GM19023 (cell line): ENCODE measurements at regions not wholly inside any gene's neighbourhood (a gene's known extent, or its start where the extent isn't known, plus 50 kb on each side); places are given as distances from the start of the nearest gene placed in this dataset.

Experiments used
- ATAC-seq: cut with Tn5 transposase; IDR thresholded peaks from one replicate; pipeline ENCODE4 v1.9.1; 2021; ENCODE audit warnings: mild to moderate bottlenecking, moderate library complexity; ENCODE audit not compliant: unreplicated experiment

DNA sequence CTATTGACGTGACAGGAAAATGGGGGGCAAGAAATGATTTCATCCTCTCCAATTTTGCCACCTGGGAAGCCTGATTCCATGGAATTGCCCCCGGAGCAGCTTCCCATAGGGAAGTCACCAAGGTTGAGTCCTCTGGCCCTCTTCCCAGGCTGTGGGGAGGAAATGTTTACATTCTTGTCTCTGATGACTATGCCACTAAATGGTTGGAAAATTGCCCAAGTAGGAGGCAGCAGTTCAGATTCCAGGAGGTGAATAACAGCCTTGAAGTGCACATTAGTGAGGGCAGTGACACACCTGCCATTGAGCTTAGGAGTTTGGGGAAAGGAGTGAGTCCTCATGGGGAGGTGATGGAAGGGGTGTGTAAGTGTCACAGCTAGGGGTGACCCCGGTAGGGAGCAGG lies 449.2 kb upstream of the DCC start:
- no peak for ATAC-seq

DNA sequence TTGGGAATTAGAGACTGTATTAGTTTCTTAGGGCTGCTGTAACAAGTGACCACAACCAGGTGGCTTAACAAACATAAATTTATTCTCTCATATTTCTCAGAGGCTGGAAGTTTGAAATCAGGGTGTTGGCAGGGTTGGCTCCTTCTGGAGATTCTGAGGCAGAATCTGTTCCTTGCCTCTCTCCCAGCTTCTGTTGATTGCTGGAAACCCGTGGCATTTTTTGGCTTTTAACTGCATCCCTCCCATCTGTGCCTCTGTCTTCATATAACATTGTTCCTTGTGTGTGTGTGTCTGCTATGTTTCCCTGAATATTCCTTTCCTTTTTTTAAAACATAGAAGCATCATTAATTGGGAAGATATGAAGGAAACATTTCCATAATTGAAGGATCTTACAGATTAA lies 448.1 kb upstream of the DCC start:
- ATAC-seq: no peak

DNA sequence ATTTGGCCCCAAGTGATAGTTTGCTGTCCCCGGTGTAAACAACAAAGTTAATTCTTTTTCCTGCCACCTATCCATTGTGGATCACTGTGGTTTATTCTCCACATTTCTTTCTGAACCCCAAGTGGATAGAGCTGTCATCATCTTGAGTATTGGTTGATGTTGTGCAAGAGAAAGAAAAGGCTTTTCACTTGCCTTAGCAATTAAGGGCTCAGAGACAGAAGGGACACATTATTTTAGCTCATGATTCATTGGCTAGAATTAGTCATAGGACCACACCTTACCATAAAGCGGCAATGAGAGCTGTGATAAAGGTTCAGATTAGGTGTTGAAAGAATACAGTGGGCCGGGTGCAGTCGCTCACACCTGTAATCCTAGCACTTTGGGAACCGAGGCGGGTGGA lies 442.1 kb upstream of the DCC start:
- ATAC-seq: no peak

DNA sequence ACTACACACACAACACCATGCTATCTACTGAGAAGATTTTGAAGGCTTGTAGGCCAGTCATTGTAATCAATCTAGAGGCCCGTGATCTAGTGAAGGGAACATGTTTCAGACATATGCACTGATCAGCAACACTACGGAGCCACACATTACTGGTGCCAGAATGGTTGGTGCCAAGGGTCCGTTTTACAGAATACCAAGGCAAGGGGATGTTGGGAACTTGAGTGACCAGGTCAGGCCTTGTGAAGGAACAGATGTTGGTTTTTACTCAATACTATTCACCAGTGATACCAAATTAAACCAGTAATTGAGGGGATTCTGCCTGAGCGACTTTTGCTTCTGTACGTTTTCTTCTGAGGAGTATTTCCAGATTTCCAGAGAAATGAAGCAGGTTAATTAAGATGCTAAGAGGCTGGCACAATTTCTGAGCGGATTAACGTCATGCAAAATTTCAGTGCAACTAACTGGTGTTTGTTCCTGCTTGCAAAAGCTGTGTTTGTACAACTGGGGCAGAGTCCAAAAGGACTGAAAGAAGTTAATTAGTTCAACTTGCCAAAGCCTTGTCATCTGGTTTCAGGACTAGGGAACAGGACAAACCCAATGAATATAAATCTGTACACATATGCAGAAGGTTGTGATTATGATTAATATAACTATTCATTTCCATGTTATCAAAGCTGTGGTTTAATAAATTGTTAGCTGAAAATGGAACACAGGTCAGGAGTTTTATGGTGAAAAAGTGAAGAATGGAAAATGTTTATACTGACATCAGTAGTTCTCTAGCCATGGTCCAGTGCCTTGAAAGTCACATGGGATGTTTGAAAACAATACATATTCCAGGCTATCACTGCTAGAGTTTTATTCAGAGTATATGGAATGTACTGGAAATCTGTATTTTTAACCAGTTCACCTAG lies 432.1 kb upstream of the DCC start:
- ATAC-seq: peak; percentile 14

DNA sequence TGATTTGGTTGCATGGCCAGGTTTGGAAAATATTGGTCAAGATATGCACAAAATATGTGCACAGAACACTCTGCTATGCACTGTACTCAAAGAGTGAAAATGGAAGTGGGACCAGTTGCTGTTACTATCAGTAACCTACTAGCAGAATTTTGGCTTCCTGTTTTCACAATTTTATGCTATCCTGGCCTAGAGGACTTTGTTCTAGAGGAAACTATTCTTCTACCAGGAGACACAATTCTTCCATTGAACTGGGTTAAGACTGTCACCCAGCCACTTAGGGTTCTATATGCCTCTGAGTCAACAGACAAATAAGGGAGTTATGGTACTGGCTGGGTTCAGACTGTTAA lies 431.4 kb upstream of the DCC start:
- peak; percentile 58 for ATAC-seq

DNA sequence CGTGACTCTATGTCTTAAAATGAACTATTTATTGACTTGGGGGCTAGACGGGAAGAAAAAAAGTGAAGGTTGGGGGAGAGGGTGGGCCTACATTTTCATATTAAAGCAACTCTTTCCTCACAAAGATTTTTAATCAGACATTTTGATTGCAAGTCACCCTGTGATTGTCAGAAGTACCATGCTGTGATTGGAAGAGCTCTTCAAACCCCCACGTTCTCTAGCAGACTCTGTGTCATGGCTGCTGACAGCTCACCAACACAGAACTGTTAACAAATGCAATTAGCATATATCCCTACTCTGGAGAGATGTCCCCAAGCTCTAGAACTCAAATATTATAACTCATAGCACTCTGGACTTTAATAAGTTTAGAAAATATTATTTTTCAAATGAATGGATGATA lies 428.4 kb upstream of the DCC start:
- ATAC-seq: no peak

DNA sequence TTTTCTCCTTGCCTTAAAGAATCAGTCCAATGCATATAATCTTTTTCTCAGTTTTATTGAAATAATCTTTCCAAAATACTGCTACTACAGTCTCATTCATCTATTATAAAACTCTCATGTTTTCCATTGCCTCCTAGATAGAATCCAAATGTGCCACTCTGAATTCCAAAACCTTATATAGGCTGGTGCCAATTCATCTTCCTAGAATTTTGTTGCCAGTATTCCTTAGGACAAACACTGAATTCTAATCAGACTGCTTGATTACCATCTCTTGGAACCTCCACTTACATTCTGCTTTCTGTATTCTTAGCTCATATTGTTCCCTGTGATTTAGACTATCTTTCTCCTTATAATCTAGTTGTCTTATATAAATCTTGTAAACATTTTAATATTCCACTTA lies 427.6 kb upstream of the DCC start:
- ATAC-seq: no peak

DNA sequence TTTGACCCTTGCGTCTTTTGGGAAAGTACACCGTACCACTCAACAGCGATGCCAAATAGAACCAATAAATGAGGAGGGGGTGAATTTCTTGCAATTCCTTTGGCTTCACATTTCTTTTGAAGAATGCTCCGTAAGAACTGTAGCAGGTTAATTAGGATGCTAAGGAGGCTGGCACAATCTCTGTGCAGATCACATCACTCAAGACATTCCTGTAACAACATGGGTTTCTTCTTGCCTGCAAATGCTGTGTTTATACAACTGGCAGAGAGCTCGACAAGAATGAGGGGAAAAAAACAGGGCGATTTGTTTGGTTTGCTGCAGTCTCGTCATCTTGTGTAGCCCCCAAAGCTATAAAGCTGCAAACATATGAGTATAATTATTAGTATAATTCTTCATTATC lies 424.8 kb upstream of the DCC start:
- ATAC-seq: no peak

DNA sequence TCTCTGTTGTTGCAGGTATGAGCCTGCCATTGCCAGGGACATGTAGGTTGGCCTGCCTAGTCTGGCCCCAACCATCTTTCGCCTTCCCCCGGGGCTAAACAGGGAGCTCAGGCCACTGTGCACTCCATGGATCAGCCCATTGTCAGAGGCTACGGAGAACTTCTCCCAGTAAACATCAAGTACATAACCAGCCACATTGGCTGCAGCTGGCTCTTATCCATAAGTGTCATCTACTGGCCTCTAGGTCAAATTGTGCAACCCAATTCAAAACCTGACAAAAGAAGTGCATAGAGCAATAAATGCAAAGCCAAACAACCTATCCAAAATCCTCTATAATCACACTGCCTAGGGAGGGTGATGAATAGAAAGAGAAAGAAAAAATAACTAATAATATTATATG lies 418.1 kb upstream of the DCC start:
- no peak for ATAC-seq

DNA sequence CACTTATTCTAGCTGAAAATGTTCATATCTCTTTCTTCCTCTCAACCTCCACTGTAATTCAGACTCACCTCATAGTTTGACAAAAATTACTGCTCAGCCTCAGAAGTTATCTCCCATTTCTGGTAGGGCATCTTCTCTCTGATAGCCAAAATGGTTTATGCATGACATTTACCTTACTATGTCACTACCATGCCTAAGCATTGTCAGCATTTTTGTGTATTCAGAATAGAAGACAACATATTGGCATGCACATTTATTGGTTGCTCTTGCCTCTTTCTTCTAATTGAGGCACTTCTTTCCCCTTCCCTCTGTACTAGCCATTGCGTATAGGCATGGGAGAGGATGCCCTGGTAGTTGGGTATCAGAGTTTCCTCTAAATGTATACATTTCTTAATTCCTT lies 406.1 kb upstream of the DCC start:
- no peak for ATAC-seq

DNA sequence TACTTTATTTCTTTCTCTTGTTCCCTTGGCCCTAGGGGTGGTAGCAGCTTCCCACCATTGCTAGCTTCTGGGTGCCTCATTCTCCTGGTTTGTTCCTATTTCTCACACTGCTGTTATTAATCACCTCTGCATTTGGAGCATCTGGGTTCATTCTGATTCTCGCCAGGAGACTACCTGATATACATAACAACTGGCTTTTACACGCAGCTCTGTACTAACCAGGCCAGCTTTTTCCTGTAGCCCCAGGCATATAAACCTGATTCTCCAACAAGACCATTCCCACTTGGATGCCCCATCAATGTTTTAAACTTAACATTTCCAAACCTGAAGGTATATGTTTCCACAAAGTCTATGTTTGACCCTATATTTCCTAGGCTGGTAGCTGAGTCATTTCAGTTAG lies 403.9 kb upstream of the DCC start:
- ATAC-seq: no peak

DNA sequence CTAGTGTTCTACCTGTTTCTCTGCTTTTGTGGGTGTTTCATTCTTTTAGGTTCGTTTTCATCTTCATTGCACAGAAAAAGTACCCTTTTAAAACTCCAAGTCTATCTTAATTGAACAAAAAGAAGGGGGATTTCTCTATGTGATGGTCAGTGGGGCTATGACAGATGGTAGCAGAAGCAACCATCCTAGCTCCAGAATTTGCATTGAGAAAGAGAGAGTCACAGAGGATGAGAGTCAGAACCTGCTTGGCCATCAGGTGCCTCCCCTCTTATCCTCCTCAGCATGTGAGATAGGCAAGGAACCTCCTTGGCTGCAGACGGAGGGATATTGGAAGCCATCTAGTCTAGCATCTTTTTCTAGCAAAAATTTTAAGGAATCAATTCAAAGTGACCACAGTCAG lies 398.0 kb upstream of the DCC start:
- peak; percentile 64 for ATAC-seq

DNA sequence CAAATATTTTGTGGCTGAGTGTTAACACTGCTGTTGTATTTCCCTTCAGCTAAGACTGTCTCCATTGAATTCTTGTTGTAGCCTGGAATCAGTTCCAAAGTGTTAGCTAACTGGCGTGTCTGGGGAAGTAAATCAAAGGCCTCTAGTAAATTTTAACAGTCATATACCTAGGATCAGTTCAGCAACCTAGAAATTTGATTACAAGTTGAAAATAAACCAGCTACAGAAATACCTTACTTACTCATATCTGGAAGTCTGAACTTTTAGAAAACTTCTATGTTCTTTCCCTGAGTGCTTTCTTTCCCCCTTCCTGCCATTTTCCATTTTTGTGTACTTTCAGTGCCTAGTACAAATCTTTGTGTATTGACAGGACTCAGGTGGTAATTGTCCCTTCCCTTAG lies 396.7 kb upstream of the DCC start:
- no peak for ATAC-seq

DNA sequence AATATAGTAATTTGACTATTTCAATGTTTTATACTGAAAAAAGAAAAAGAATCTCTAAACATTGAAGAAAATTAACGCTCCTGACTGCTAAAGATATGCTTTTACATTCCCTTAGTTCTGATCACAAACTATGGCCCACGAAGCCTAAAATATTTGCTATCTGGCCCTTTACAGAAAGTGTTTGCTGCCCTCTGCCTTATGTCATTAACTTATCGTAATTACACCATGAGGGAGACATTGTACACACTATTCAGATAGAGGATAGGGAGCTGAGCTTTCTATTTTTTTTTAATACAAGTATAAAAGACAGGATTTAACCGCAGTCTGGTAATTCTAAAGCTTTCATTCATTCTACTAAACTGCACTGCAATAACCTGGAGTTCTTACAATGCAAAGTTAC lies 393.1 kb upstream of the DCC start:
- ATAC-seq: no peak

DNA sequence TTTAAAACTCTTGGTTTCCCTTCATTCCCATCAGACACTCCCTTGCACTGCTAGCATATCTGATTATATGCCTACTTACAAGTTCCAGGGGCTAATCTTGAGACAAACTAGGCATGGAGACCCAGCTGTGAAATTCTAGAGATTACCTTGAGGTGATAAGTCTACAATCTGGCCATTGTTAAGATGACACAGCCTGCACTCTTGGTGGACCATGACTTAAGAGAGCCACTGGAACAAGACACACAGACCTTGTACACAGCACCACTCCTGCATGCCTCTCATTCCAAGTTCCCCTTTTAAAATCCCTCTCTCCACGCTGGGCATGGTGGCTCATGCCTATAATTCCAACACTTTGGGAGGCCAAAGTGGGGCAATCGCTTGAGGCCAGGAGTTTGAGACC lies 387.2 kb upstream of the DCC start:
- ATAC-seq: no peak

DNA sequence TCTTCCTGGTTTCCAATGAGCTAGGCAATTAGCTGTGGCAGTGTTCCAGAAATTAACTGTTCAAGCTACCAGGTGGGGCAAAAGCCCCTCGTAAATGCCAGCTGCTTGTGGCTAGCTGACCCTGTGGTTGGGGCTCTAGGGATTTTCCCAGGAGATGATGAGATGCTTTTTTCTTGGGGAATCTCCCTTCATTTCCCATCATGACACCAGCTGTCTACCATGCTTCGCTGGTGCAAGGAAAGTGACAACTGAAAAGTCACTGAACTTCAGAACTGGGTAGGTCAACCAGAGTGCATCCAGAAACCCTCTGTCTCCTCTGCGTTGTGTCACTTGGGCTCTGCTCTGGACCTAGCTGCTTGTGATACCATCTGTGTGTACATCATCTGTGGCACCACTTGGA lies 386.5 kb upstream of the DCC start:
- peak; percentile 83 for ATAC-seq

DNA sequence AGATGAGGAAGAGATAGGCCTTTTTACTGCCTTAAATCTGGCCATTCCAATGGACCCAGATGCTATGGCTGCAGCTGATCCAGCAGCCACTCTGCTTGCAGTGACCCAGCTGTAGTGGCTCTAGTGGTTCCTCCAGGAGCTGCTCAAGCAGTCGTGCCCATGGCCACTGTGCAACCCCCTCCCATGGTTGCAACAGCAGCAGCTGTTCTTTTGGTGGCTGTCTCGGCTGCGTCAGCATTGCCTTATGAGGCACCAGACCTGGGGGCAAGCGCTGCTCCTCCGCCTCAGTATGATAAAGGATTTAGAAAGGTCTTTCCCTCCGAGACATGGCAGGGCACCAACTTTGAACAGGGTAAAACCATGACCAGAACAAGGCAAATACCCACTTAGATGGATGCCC lies 384.9 kb upstream of the DCC start:
- ATAC-seq: no peak

DNA sequence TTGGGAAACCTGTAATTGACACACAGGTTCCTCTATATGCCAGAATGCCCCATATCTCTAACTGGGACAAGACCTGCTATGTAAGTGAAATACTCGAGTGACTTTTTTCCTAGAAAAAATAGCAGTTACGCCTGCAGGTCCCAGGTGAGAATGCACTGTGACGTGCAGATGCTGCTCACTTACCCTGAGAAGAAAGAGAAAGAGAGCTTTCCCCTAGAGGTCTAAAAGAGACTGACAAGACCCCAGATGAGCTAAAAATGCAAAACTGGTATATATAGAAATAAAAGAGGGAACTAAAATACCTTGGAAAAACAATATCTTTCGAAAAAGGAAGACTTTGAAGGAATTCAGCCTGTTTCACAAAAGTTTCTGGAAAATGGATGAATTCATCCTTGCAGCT lies 383.0 kb upstream of the DCC start:
- no peak for ATAC-seq

DNA sequence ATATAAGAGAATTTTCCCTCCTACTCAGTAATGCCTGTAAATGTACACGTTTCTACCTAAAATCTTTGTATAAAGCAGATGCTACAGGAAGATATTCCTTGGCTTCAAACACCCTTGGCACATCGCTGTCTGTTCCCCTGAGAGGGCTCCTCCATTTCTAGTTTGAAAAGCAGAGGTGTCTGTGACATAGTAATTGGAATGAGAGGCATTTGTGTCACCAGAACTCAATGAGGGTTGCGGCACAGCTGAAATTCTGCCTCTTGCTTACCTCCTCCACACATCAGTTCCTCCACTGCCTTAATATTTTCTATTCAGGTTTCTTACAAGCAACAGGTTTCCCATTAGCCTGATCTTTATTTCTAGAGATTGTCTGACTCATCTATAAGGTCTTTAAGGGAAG lies 359.9 kb upstream of the DCC start:
- ATAC-seq: no peak

DNA sequence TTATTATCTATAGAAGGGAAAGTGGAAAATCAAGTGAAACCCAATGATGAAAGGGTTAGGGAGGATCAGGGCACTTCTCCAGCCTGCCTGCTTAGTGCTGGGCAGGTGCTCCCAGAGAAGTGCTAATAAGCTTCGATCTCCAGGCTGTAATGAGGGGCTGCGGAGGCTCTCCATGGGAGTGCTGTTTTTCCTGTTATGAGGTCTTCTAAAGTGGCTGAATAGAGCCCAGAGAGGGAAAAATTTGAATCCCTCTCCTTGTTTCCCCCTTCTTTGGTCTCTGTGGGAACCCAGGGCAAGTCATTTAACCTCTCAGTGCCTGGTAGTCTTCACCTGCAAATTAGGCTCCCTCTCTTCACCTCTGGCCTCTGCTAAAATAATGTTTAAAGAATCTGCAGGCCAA lies 351.7 kb upstream of the DCC start:
- ATAC-seq: no peak

DNA sequence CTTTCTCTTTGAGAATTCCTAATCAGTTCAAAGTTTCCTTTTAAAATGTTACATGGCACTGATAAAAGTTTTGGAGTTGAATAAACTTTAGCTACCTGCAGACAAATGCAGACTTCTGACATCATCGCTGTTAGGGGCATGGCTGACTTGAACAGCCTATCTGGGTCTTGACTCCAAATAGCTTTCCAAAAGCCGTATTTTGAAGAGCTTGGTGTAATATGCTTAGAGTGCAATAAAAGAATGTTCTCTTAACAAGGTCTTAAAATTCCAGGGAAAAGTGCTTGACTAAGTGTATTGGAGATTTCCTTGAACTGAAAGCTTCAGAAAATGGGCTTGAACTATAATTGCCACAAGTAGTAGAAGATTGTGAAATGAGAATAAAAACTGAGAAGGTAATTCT lies 342.9 kb upstream of the DCC start:
- ATAC-seq: no peak

DNA sequence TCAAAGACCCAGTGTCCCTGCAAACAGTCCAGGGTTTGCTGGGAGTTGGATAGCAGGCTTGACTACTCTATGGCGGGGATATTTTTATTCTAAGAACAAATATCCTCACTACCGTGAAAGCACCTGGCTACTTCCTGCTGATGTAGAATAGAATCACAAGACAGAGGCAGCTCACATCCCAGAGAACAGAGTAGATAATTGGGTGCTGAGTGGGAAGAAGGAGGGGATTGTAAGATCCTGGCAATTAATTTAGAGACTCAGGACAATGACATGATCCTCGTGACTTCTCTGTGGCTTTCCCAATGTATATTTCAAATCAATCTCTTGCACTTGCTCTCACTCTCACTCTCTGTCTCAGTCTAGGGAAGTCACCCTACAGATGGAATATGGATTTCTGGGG lies 341.9 kb upstream of the DCC start:
- ATAC-seq: no peak

DNA sequence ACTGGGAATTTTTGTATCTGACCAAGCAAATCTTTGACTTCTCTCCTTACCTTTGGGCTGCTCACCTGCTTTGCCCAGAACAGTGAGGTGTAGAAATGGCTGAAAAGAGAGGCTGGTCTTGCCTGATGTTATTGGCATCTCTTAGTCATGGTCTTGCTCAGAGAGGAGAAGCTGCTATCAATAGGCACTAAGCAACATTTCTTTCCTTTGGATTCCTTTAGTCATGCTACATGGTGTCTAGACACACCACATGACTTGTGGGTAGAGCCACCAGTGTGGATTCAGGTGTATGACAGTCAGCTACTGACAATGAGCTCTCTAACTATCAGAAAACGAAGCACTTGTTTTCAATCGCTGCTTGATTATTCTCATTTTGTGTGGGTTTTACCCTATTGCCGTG lies 341.3 kb upstream of the DCC start:
- no peak for ATAC-seq
